Activated naive CD4-positive, alpha-beta T cell treated with anti-CD3 and anti-CD28 coated beads, Interleukin-2, amount 50 U/mL, for 24 hours (primary cell): ENCODE measurements at regions not wholly inside any gene's neighbourhood (a gene's known extent, or its start where the extent isn't known, plus 50 kb on each side); places are given as distances from the start of the nearest gene placed in this dataset.

Experiments used
- H3K27ac Mint-ChIP-seq: one replicate; pipeline ENCODE4 v1.8.0; 2021; ENCODE audit warnings: mild to moderate bottlenecking, mixed read lengths
- H3K27me3 Mint-ChIP-seq: one replicate; pipeline ENCODE4 v1.8.0; 2021; ENCODE audit warnings: mixed read lengths
- H3K36me3 Mint-ChIP-seq: one replicate; pipeline ENCODE4 v1.8.0; 2021; ENCODE audit warnings: mixed read lengths
- H3K4me1 Mint-ChIP-seq: one replicate; pipeline ENCODE4 v1.8.0; 2021; ENCODE audit warnings: mixed read lengths
- H3K4me3 Mint-ChIP-seq: one replicate; pipeline ENCODE4 v1.8.0; 2021; ENCODE audit warnings: mild to moderate bottlenecking, mixed read lengths
- H3K9me3 Mint-ChIP-seq: one replicate; pipeline ENCODE4 v1.8.0; 2021; ENCODE audit warnings: mixed read lengths

DNA sequence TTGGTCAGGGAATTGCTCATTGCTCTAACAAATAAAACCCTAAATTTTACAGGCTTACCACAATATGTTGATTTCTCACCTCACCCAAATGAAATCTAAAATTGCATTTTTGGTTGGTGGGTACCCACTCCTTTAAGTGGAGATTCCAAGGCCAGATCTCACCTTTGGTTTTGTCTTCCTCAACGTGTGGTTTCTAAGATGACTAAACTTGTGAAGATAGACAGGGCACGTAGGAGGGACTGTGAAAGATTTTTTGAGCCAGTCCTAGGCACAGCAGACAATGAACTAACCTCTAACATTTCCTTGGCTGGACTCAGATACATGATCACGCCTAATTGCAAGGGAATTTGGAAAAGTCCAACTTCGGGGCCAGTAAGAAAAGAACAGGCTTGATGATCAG is 1003.9 kb downstream of the FLRT2 start:
- Mint-ChIP-seq H3K4me3 (no peak overlapping the region), H3K36me3 (no peaks in the 10 kb centered on the region), H3K4me1 (no peaks in the 10 kb centered on the region), H3K27me3 (no peaks in the 10 kb centered on the region), H3K9me3 (peaks cover 6% of the 10 kb centered on the region), H3K27ac (no peak overlapping the region)

- H3K4me3 Mint-ChIP-seq: no peak overlapping the region
- no peak overlapping the region for H3K27ac Mint-ChIP-seq
- peaks cover 6% of the 10 kb centered on the region for H3K9me3 Mint-ChIP-seq
These were observed 1002.3 kb downstream of the FLRT2 start for GRCh38 chr14:86532219-86532618.

DNA sequence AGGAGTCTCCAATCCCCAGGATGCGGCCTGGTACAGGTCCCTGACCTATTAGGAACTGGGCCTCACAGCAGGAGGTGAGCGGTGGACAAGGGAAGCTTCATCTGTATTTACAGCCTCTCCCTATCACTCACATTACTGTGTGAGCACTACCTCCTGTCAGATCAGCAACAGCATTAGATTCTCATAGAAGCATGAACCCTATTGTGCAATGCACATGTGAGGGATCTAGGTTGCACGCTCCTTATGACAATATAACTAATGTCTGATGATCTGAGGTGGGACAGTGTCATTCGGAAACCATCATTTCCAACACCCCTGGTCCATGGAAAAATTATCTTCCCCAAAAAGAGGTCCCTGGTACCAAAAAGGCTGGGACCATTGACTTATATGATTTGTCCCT is 1000.5 kb downstream of the FLRT2 start:
- Mint-ChIP-seq H3K27ac (no peak overlapping the region), H3K36me3 (no peaks in the 10 kb centered on the region), H3K27me3 (no peaks in the 10 kb centered on the region), H3K9me3 (peaks cover 6% of the 10 kb centered on the region), H3K4me3 (no peak overlapping the region), H3K4me1 (no peaks in the 10 kb centered on the region)

More at GRCh38 chr14:86532219-86532618, 1002.3 kb downstream of the FLRT2 start:
- H3K27me3 Mint-ChIP-seq: no peaks in the 10 kb centered on the region
- no peaks in the 10 kb centered on the region for H3K4me1 Mint-ChIP-seq
- H3K36me3 Mint-ChIP-seq: no peaks in the 10 kb centered on the region

DNA sequence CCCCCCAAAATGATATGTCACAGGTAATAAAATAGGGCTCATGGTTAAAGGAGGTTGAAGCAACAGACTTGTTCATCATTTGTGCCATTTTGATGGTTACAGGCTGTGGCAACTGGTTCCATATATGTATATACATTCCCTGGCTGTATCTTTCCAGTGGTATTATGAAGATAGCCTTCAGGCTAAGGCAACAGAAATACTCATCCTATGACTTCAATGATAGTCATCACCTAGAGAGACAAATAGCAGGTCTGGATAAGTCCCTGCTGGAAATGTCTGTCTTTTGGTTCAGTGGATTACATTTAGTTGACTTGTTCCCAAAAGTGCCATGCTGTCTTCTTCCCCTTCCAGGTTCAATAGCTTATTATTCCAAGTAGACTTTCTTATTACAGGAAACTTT is 997.4 kb downstream of the FLRT2 start:
- Mint-ChIP-seq H3K36me3 (no peaks in the 10 kb centered on the region), H3K27me3 (no peaks in the 10 kb centered on the region), H3K9me3 (peaks cover 6% of the 10 kb centered on the region), H3K27ac (no peak overlapping the region), H3K4me3 (no peak overlapping the region), H3K4me1 (no peaks in the 10 kb centered on the region)

DNA sequence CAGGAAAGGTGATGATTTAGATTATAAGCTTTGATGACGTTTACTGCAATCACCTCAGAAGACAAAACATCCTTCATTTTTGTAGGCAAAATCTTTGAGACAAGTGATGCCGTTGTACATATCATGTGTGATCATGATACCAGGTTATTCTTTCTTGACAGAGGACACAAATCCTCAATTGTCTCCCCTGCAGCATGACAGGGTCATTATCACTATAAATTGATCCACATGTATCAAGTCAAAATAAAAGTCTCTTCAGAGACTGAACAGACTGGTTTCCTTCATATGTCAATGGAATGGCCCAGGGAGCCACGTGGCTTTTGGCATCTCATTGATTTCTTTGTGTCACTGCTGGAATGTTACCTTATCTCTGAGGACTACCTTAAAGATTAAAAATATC is 995.7 kb downstream of the FLRT2 start:
- Mint-ChIP-seq H3K4me3 (no peak overlapping the region), H3K36me3 (no peaks in the 10 kb centered on the region), H3K4me1 (no peaks in the 10 kb centered on the region), H3K27ac (no peak overlapping the region), H3K9me3 (no peaks in the 10 kb centered on the region), H3K27me3 (no peaks in the 10 kb centered on the region)

GRCh38 chr14:86521843-86522242 is 991.9 kb downstream of the FLRT2 start:
- Mint-ChIP-seq H3K9me3 (no peaks in the 10 kb centered on the region), H3K36me3 (no peaks in the 10 kb centered on the region), H3K4me3 (no peak overlapping the region), H3K4me1 (no peaks in the 10 kb centered on the region), H3K27ac (no peak overlapping the region), H3K27me3 (no peaks in the 10 kb centered on the region)

DNA sequence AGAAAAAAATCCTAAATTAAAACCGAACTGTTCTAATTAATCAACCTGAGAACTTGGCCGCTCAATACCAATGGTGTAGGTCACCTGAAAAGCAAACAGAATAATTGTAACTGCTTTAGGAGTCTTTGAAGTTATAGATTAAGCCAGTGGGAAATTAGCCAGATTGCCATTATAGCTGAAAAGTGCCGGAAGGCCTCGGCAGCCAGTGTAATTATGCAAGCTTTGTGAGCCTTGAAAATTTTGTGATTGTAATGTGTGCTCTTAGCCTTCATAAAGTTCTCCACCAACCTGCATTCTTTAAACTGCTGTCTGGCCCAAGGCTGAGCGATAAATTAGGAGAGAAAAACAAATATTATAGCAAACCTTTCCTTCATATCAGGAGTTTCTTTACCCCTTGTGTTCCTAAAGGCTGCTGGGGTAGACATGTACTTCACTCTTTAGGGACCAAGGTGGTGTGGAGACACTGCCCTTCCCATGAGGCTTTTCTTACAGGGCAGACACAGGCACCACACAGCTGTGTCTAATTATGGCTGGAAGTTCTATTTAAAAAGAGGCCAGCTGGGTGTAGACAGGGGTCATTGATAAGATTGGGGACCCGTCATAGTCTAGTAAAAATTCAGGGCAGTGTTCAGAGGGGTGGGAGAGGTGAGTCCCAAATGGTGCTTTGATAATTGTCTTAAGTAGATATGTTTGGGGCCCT is 991.2 kb downstream of the FLRT2 start:
- H3K4me1 Mint-ChIP-seq: no peaks in the 10 kb centered on the region
- no peaks in the 10 kb centered on the region for H3K27me3 Mint-ChIP-seq
- H3K4me3 Mint-ChIP-seq: no peak overlapping the region
- no peaks in the 10 kb centered on the region for H3K9me3 Mint-ChIP-seq
- no peaks in the 10 kb centered on the region for H3K36me3 Mint-ChIP-seq
- no peak overlapping the region for H3K27ac Mint-ChIP-seq

DNA sequence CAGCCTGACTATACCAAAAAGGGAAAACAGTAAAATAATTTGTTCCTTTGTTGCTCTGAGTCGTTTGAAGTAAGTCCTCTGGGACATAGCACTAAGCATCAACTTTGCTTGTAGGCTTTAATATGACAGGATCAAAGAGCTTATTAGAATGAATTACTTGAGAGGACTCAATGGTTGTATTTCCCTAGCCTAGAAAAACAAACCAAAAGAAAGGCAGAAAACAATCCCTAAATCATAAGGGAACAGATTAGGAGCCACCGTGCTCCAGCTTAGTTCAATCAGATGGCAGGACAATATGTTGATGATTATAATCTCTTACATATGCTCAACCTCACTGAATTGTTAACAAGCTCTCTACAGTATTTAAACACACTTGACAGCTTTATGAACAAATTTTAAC is 988.4 kb downstream of the FLRT2 start:
- Mint-ChIP-seq H3K9me3 (no peaks in the 10 kb centered on the region), H3K27me3 (no peaks in the 10 kb centered on the region), H3K27ac (no peak overlapping the region), H3K36me3 (no peaks in the 10 kb centered on the region), H3K4me1 (no peaks in the 10 kb centered on the region), H3K4me3 (no peak overlapping the region)

DNA sequence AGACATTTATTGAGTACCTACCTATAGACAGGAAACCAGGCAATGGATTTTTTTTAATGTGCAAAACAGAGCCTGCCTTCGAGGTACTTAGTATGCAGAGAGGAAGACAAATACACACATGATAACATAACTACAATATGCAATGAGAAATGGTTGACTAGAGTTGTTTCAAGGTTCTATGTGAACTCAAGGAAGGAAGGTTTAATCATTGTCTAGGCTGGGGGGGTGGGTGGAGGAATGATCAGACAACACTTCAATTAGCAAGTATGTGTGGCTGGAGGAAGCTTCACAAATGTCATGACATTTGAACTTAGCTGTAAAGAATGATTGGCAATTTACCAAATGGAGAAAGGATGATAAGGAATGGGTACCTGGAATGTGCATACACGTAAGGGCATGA is 985.3 kb downstream of the FLRT2 start:
- Mint-ChIP-seq H3K4me1 (no peaks in the 10 kb centered on the region), H3K27ac (no peak overlapping the region), H3K4me3 (no peak overlapping the region), H3K36me3 (no peaks in the 10 kb centered on the region), H3K9me3 (no peaks in the 10 kb centered on the region), H3K27me3 (no peaks in the 10 kb centered on the region)

DNA sequence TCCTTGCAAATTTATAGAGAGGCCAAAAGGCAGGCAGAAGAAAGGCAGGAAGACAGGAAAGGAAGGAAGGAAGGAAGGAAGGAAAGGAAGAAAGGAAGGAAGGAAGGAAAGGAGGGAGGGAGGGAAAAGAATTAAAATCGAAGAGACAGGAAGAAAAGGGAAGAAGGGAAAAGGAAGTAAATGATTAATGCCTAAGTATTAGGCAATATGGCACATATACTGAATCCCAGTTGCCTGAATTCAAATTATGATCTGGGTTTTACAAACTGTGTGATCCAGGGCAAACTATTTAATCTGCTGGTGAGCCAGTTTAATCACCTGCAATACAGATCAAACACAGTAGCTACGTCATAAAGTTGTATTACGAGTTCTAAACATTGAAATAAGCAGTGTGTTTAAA is 983.6 kb downstream of the FLRT2 start:
- no peak overlapping the region for H3K27ac Mint-ChIP-seq
- H3K9me3 Mint-ChIP-seq: no peaks in the 10 kb centered on the region
- no peaks in the 10 kb centered on the region for H3K36me3 Mint-ChIP-seq
- no peak overlapping the region for H3K4me3 Mint-ChIP-seq
- no peaks in the 10 kb centered on the region for H3K4me1 Mint-ChIP-seq
- H3K27me3 Mint-ChIP-seq: no peaks in the 10 kb centered on the region

- H3K4me1 Mint-ChIP-seq: no peaks in the 10 kb centered on the region
- H3K36me3 Mint-ChIP-seq: no peaks in the 10 kb centered on the region
- no peak overlapping the region for H3K27ac Mint-ChIP-seq
- H3K9me3 Mint-ChIP-seq: no peaks in the 10 kb centered on the region
- no peaks in the 10 kb centered on the region for H3K27me3 Mint-ChIP-seq
- H3K4me3 Mint-ChIP-seq: no peak overlapping the region
These were observed 983.1 kb downstream of the FLRT2 start for GRCh38 chr14:86513056-86513455.

- Mint-ChIP-seq H3K4me3 (no peak overlapping the region), H3K27me3 (no peaks in the 10 kb centered on the region), H3K27ac (no peak overlapping the region), H3K4me1 (no peaks in the 10 kb centered on the region), H3K9me3 (no peaks in the 10 kb centered on the region), H3K36me3 (no peaks in the 10 kb centered on the region)
These were observed 980.5 kb downstream of the FLRT2 start for GRCh38 chr14:86510491-86510890.

DNA sequence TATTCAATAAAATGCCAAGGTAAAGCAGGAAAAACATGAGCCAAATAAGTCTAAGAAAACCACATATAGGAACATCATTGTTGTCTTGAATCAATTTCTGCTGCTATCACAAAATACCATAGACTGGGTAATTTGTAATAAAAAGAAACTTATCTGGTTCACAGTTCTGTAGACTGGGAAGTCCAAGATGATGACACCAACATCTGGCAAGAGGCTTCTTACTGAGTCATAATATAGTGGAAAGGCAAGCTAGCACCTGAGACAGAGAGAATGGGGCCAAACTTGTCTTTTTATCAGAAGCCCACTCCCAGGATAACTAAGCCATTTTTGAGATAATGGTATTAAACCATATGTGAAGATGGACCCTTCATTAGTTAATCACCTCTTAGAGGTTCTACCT is 975.9 kb downstream of the FLRT2 start:
- H3K4me1 Mint-ChIP-seq: peaks cover 12% of the 10 kb centered on the region
- no peaks in the 10 kb centered on the region for H3K27me3 Mint-ChIP-seq
- no peaks in the 10 kb centered on the region for H3K36me3 Mint-ChIP-seq
- H3K4me3 Mint-ChIP-seq: no peak overlapping the region
- H3K27ac Mint-ChIP-seq: no peak overlapping the region
- no peaks in the 10 kb centered on the region for H3K9me3 Mint-ChIP-seq

DNA sequence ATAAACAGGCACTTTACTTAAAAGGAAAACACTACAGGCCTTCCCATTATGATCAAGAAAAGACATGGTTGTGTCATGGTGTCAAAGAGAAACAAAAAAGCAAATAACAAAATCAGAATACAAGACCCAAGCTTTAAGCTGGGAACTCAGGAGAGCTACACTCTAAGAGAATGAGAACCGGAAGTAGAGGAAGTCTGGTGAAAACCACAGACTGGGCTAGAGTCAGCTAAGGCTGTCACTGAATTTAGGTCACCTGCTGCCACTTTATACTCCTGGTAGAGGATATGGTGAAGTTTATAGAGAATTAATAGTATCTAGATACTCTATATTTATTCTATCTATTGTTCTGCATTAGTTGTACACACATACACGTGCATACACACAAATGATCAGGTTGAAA is 971.7 kb downstream of the FLRT2 start:
- no peak overlapping the region for H3K4me3 Mint-ChIP-seq
- H3K27ac Mint-ChIP-seq: no peak overlapping the region

GRCh38 chr14:86491743-86492142 is 961.8 kb downstream of the FLRT2 start:
- Mint-ChIP-seq H3K27me3 (no peaks in the 10 kb centered on the region), H3K27ac (no peak overlapping the region)

More for the DNA sequence above, 971.7 kb downstream of the FLRT2 start:
- H3K4me1 Mint-ChIP-seq: peaks cover 12% of the 10 kb centered on the region
- H3K27me3 Mint-ChIP-seq: no peaks in the 10 kb centered on the region
- H3K36me3 Mint-ChIP-seq: no peaks in the 10 kb centered on the region
- no peaks in the 10 kb centered on the region for H3K9me3 Mint-ChIP-seq

GRCh38 chr14:86481104-86481503 is 951.2 kb downstream of the FLRT2 start:
- Mint-ChIP-seq H3K27ac (no peak overlapping the region), H3K4me3 (no peak overlapping the region), H3K4me1 (no peaks in the 10 kb centered on the region), H3K27me3 (no peaks in the 10 kb centered on the region), H3K36me3 (no peaks in the 10 kb centered on the region), H3K9me3 (no peaks in the 10 kb centered on the region)

More at GRCh38 chr14:86491743-86492142, 961.8 kb downstream of the FLRT2 start:
- no peaks in the 10 kb centered on the region for H3K4me1 Mint-ChIP-seq
- no peaks in the 10 kb centered on the region for H3K36me3 Mint-ChIP-seq
- H3K9me3 Mint-ChIP-seq: no peaks in the 10 kb centered on the region
- no peak overlapping the region for H3K4me3 Mint-ChIP-seq

- Mint-ChIP-seq H3K27me3 (no peaks in the 10 kb centered on the region), H3K4me1 (no peaks in the 10 kb centered on the region), H3K9me3 (peaks cover 8% of the 10 kb centered on the region), H3K27ac (no peak overlapping the region), H3K4me3 (no peak overlapping the region), H3K36me3 (no peaks in the 10 kb centered on the region)
These were observed 934.4 kb downstream of the FLRT2 start for GRCh38 chr14:86464341-86464740.
